GM19240 (cell line): ENCODE measurements at regions not wholly inside any gene's neighbourhood (a gene's known extent, or its start where the extent isn't known, plus 50 kb on each side); places are given as distances from the start of the nearest gene placed in this dataset.
"Not testable (repeated sequence)": the region's sequence is repeated elsewhere in the genome, so short reads cannot be mapped to it uniquely, and the experiment has no call there.

ENCODE experiments used
- DNase-seq: peaks from one replicate; pipeline ENCODE4 v3.0.0; 2011; ENCODE audit warnings: low spot score; ENCODE audit not compliant: insufficient read length

DNA sequence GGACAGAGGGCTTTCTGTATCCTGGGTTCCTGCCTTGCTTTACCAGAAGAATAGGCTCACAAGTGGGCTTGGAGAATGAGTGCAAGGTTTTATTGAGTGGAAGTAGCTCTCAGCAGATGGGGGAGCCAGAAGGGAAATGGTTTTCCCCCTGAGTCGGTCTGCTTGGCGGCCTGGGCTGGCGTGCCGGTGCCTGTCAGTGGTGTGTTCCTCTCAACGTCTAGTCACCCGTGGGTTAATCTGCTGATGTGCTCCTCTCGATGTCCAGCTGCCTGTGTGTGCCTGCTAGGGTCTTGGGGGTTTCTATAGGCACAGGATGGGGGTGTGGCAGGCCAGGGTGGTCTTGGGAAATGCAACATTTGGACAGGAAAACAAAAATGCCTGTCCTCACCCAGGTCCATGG lies 370.8 kb upstream of the ZNF462 start:
- not testable (repeated sequence) for DNase-seq

DNA sequence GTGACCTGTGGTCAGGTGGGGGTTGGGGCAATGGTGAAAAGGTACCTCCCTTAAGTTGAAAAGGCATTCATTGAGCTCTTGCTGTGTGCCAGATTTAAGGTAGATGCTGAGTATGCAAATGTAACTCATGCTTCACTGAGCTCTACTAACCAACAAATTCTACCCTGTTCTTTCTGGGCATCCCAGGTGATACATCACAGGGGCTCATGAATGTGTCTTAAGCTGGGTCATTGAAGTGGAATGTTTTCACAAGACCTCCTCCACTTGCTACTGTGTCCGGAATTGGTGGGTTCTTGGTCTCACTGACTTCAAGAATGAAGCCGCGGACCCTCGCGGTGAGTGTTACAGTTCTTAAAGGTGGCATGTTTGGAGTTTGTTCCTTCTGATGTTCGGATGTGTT lies 362.8 kb upstream of the ZNF462 start:
- no peak for DNase-seq

DNA sequence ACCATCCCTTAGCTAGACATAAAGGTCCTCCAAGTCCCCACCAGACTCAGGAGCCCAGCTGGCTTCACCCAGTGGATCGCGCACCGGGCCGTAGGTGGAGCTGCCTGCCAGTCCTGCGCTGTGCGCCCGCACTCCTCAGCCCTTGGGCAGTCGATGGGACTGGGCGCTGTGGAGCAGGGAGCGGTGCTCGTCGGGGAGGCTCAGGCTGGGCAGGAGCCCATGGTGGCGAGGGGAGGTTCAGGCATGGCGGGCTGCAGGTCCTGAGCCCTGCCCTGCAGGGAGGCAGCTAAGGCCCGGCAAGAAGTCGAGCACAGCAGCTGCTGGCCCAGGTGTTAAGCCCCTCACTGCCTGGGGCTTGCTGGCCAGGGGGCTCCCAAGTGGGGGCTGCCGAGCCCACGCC lies 361.8 kb upstream of the ZNF462 start:
- DNase-seq, result not testable (repeated sequence)

DNA sequence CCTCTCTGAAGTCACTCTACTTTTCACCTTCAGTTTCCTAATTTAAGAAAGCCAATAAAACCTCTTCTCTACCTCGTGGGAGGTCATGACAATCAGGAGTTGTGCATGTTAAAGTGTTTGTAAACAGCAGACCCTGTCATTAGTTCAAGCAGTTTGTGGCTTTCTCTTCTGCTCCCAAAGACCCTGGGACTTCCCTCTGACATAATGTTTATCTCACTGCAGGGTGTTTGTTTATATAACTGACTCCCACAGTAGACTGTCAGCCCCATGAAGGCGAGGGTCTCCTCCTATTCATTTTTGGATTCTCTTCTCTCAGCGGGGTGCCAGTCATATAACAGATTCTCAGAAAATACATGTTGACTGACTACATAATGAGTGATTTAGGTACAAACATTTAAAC lies 360.0 kb upstream of the ZNF462 start:
- DNase-seq, result no peak

DNA sequence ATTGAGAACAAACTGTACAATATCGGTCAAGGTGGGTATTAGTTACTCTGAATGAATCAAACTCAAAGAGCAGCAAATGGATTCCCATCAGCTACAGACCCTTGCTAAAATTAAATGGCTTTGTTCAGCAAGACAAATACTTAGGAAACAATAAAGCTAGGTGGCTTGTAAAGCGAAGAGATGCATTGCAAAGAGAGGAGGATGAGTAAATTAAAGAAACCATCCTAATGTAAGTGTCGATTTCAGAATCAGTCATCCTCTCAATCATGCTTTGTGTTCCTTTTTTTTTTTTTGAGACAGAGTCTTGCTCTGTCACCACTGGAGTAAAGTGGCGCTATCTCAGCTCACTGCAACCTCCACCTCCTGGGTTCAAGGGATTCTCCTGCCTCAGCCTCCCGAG lies 359.2 kb upstream of the ZNF462 start:
- DNase-seq, result no peak

DNA sequence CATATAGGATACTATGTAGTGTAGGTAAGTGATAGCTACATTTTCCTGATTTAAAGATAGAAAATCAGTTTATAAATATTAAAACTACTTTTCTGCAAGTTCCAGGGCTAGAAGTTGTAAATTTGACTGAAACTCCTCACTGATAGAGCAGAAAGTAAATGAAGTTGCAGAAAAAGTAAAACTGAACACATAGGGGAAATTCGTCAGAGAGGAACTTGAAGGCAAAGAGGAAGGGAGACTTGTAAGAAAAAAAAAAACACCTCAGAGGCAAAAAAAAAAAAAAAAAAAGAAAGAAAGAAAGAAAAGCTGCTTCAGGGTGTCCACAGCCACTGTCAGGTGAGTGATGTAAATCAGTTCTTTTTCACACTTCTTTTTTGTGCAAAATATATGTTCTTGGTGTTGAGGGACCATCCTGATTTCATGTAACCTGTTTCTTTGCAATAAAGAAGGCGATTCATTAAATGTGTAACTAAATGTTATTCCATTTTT lies 336.2 kb upstream of the ZNF462 start:
- no peak for DNase-seq

DNA sequence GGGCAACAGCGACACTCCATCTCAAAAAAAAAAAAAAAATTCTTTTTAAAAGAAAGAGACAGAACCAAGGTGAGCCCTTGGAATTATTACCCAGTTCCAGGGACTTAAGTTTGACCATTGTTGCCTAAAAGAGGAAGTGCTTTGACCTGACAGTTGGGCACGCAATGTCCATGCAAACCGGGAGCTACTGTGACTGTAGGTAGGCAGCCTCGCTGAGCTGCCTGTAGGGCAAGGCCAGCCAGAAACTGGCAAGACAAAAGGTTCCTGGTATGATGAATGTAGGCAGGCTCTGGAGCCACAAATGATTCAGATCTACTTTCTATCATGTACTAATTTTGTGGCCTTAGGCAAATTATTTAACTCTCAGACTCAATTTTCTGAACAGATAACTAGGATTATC lies 334.8 kb upstream of the ZNF462 start:
- no peak for DNase-seq

DNA sequence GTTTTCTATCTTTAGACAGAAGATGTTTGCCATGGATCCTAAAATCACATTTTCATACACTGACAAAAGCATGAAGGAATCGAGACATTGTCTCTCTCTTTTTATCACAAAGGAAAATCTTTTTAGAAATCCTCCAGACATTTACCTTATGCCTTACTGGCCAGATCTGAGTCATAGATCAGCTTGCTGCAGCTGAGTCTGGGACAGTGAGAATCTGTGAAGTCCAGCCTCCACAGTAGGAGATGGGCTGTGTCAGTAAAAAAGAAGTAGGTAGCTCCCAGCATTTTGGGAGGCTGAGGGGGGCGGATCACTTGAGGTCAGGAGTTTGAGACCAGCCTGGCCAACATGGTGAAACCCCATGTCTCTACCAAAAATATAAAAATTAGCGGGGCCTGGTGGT lies 333.4 kb upstream of the ZNF462 start:
- DNase-seq, result no peak

DNA sequence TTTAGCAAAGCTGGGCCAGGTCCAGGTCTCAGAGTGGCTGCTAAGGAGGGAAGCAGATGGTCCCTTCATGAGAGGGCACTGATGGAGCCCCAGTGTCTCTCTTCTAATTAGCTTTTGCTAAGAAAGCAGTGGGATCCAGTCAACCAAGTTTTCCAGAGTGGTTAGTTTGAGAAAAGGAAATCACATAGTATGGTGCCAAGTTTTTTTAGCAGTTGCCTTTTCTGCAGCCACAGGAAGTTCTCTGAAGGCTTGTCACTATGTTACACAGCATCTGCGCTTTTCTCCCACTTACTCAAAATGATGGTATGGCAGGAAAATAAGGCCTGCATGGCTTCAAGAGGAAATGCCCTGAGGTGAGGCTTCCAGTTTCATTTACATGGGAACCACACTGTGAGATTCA lies 331.5 kb upstream of the ZNF462 start:
- DNase-seq, result no peak

DNA sequence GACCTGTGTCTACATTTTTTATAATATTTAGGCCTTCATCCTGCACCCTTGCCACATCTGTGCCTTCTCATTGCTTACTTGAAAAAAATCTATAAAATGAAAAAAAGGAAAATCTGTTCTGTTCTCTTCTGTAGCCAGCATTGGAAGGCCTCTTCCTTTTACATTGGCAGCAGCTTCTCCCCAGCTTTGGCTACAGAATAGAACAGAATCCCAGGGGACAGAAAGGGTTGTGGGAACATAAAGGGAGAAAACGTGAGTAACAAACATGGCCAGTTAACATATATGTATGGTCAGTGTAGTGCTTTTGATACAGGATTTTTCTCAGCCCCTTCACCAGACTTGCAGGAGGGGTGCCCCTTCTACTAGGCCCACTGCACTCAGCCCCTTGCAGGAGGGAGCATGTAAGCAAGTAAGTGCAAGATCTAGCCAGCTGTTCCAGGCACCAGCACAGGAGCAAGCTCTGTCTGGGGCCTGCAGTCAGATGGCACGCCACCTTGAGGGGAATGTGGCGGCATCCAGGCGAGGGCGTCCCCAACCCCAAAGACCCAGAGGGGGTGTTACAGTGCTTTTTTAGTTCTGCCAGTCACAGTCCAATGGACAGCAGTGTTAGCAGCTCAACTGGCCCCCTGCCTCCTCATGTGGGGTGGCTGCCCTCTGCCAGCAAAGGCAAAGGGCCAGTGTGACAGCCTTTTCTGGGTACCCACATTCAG lies 330.5 kb upstream of the ZNF462 start:
- no peak for DNase-seq

DNA sequence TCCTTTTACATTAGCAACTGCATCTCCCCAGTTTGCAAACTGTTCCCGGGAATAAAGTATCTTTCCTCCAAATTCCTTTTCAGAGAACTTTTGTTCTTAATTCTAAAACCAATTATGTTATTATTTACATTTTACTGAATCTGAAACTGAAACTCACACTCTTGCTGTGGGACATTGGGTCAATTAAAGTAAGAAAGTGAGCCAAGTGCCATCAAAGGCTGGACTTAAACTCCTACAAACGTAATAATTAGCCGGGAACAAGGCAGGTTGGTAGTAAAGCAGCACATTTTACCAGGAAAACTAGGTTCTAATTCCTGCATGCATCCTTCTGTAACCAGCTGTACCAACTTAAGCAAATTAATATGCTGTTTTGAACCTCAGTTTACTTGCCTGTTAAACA lies 328.2 kb upstream of the ZNF462 start:
- no peak for DNase-seq

DNA sequence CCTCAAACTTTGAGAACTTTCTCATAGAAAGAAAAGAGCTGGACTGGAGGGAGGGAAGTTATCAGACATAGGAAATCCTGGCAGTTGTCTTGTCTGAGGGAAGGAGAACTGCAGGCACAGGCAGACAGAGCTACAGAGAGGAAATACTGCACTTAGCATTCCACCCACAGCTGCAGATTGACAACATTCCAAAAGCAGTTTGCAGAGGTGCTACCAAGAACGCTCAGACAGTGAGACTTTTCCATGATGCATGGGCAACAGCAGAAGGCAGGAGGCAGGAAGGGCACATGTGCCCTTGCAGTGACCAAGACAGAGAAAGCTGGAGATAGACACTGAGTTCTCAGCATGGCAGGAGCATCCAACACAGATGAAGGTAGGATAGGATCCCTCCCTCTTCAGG lies 327.5 kb upstream of the ZNF462 start:
- DNase-seq, result no peak

DNA sequence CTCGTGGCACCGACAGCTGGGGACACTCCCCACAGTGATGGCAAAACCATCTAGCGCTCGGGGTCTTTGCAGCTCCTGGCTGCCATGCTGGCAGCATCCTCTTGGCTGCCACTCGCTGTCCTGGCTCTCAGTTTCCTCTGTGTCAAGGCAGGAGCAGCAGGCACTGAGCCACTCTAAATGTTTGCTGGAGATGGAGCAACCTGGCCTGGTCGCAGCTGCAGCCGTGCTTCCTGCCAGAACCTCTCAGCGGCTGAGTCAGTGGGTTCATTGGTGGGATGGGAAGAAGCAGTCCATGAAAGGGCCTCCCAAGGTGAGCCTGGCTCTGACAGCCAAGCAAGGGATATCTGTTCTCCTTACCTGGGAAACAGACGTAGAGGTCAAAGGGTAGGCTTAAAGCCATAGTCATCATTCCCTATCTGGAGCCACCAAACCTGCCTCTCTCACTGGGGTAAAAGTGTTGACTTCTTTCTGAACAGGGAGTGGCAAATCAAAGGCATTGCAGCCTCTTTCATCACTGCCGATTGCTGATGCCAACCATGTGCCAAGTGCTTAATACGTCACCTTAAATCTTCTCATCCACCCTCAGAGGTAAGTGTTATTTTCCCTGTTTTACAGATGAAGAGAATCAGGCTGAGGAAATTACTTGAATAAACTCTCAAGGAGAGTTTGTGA lies 304.8 kb upstream of the ZNF462 start:
- no peak for DNase-seq

DNA sequence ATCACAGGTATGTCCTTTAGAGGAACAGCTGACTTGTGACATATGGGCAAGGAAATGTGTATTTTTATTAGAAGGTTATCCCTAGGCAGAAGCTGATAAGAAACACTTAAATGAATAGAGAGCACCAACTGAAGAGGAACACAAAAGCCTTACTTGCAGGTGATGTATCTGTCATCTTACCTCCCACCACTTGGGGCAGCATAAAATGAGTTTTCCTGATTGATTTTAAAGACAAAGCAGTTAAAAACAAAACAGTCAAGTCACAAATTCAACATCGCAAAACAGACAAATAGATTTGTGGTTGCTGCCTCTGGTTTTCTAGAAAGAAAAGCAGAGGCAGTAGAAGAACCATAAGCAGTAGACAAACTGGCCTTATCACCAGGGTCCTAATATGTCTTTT lies 302.4 kb upstream of the ZNF462 start:
- DNase-seq, result no peak

DNA sequence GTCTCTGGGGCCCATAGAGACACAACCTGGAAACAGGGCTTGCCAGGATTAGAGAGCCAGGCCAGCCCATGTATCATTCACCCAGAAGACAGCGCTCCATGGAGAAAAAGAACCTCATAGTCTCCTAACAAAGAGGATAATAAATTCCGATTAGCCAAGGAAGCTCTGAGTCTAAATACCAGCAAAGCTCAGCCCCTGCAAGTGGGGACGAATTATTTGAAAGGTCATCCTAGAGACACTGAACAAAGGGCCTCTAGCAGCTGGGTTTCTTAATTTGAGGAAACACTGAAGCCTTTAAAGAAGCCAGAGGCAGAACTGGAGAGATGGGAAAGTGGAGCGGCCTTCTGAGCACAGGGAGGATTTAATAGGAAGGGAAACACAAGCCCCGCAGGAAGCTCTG lies 287.1 kb upstream of the ZNF462 start:
- DNase-seq, result no peak

DNA sequence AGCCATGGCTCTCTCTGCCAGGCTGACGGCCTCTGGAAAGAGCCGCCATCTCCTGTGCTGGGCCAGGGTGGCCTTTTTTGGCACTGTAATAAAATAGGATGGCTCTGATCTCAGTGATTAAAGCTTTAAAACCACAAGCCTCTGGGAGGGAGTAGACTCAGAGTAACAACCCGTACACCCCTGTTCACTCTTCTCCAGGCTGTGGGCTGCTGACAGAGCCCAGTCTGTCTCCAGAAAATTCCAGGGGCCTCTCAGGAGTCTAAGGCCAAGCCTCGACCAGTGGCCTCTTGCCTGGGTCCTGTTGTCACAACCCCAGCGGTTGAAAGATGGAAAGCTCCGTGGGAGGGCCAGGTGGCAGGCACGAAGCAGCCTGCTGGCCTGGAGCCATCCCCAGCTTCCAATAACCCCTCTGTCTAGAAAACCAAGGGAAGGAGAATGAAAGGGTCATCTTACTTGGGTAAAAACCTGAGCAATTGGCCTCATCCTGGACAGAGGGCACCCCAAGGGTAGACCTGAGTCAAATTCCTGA lies 286.7 kb upstream of the ZNF462 start:
- no peak for DNase-seq

DNA sequence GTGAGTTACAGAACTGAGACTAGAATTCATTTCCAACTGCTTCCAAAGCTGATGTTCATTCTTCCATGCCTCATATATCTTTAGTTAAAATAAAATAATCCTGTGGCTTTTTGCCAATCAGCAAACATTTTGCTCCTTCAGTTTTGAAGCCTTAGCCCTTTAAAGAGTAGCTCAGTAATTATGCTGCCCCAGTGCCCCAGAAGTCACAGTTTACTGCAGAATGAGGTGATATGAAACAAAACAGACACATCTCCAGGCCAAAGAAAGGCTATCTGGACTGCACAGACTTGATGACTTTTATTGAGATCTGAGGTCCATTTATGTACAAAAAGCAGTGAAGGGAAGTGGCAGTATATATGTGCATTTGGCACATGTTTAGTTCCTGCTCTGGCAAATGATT lies 285.8 kb upstream of the ZNF462 start:
- no peak for DNase-seq

DNA sequence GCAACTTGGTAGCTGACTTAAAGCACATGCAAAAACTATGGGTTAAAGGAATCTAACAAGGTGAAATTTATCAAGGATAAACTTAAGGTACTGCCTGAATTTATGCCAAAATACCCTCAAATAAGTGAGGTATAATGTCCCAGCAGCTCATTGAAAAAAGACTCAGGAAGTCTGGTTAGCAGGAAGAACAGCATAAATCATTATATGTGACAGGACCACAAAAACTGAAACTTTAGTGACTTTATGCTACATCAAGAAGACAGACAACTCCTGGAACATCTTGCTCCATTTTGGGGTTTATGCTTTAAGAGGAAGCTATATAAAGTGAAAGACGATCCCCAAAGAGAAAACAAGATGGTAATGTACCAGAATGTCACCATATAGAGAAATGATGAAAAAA lies 282.4 kb upstream of the ZNF462 start:
- no peak for DNase-seq

DNA sequence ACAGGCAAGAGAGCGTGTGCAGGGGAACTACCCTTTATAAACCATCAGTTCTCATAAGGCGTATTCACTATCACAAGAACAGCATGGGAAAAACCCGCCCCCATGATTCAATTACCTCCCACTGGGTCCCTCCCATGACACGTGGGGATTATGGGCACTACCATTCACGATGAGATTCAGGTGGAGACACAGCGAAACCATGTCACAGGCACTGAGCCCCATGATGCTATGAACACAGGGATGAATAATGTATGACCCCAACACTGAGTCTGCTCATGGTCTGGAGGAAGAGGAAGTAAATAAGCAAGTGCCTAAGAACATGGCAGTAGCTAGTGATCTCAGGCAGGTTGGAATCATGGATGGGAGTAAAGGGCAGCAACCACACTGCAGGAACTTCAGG lies 281.0 kb upstream of the ZNF462 start:
- no peak for DNase-seq

DNA sequence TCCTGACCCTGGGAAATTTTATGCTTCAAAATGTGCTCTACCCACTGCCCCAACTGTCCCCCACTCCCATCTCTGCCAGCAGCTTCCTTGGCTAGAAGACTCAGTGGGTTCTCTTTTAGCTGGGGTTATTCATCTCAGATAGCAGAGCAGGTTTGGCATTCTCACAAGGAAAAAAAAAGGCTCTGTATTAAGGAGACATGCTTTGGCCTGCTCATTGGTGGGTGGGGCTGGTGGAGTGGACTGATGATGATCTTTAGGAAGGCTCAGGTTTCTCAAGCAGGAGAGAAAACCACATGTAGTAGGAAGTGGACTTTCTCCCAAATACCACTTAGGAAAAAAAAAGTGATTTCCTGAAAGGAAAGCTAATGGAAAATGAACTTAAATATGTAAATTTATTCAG lies 279.2 kb upstream of the ZNF462 start:
- no peak for DNase-seq

DNA sequence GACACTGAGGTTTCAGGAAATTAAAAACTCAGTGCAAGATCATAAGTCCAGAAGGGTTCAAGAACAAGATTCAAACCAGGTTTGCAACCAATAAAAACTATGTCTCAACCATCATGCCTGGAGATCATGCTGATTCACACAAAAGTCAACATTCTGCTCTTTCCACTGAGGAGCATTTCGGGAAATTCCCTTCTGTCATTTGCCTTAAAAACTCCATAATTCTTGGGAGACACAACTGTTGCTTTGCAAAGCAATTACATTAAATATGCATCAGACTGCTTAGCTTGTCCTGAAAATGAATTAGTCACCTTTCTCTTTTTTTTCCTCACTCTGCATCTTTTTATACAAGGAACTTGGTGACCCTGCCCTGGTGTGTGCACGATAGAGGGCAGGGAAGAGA lies 275.9 kb upstream of the ZNF462 start:
- no peak for DNase-seq

DNA sequence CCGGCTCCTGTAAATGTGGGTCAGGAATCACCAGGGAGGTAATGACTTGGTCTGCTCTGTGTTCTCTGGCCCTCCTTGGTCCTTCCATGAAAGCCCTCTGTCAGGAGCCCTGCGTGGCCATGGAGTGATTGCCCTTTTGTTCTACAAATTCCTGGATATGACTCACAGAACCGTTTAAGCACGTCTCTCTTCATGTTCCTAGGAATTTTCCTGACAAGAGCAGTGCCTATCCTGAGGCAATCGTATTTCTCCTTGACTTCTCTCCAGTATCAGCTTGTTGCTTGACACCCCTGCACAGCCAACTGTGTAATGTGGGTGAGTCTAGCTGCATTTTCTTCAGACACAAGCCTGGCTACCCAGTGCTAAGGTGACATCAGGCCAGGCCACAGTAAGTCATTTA lies 274.3 kb upstream of the ZNF462 start:
- no peak for DNase-seq
